IMR-90 (cell line): ENCODE measurements at regions not wholly inside any gene's neighbourhood (a gene's known extent, or its start where the extent isn't known, plus 50 kb on each side); places are given as distances from the start of the nearest gene placed in this dataset.

ENCODE experiments used
- ATAC-seq: fragments of 200-7000 bp; cut with Tn5 transposase; 2 replicates; pipeline ENCODE4 v1.9.1; 2020; ENCODE audit warnings: low read depth, mild to moderate bottlenecking, moderate library complexity
- BruUV-seq: library from RNA; stranded (reverse); fragments of 400-500 nt; replicated peaks from 2 replicates; lab custom pipeline; 2021; lab: Mats Ljungman, UMichigan
- CTCF ChIA-PET: fragments of 300-600 bp; formaldehyde crosslinking; extraction: SDS; loops from one replicate; lab custom pipeline; 2021; ENCODE audit warnings: antibody characterized with exemption; lab: Yijun Ruan, JAX
- POLR2A ChIA-PET: fragments of 300-600 bp; sonication (Branson Sonifier 250); formaldehyde crosslinking; loops from one replicate; lab custom pipeline; 2022; ENCODE audit warnings: antibody characterized with exemption; ENCODE audit not compliant: unreplicated experiment; lab: Charles Lee
- DNase-seq: peaks from one replicate; pipeline ENCODE4 v3.0.0; 2013
- H2AFZ ChIP-seq: replicated peaks from 2 replicates; pipeline ENCODE3; 2013; ENCODE audit warnings: low read length, mild to moderate bottlenecking; ENCODE audit not compliant: poor library complexity
- H2AK5ac ChIP-seq: 2 replicates; pipeline ENCODE4 v1.6.1; 2013; ENCODE audit warnings: low read depth, low read length, inconsistent platforms
- H2AK9ac ChIP-seq: replicated peaks from 2 replicates; pipeline ENCODE3; 2013; ENCODE audit warnings: mild to moderate bottlenecking, low read depth, low read length, moderate library complexity; ENCODE audit not compliant: poor library complexity
- H2BK120ac ChIP-seq: 2 replicates; pipeline ENCODE4 v1.6.1; 2013; ENCODE audit warnings: low read depth, low read length, inconsistent platforms
- H2BK15ac ChIP-seq: 3 replicates; pipeline ENCODE4 v1.6.1; 2013; ENCODE audit warnings: low read depth, low read length, inconsistent platforms
- H2BK20ac ChIP-seq: 2 replicates; pipeline ENCODE4 v1.6.1; 2013; ENCODE audit warnings: low read depth, mild to moderate bottlenecking, inconsistent platforms, low read length, moderate library complexity
- H2BK5ac ChIP-seq: 2 replicates; pipeline ENCODE4 v1.6.1; 2013; ENCODE audit warnings: mild to moderate bottlenecking, low read depth, low read length, inconsistent platforms; ENCODE audit not compliant: poor library complexity, severe bottlenecking
- H3K14ac ChIP-seq: replicated peaks from 2 replicates; pipeline ENCODE4 v1.6.1; 2013; ENCODE audit warnings: low read depth, low read length, inconsistent platforms
- H3K18ac ChIP-seq: 2 replicates; pipeline ENCODE4 v1.6.1; 2013; ENCODE audit warnings: low read depth, low read length, control low read depth
- H3K23ac ChIP-seq: 2 replicates; pipeline ENCODE4 v1.6.1; 2013; ENCODE audit warnings: low read depth, low read length, inconsistent platforms
- H3K27ac ChIP-seq: 2 replicates; pipeline ENCODE4 v1.5.1; 2013; ENCODE audit warnings: mild to moderate bottlenecking, control low read depth, low read length; ENCODE audit not compliant: insufficient read depth
- H3K27me3 ChIP-seq: 2 replicates; pipeline ENCODE4 v1.6.1; 2013; ENCODE audit warnings: low read length; ENCODE audit not compliant: control insufficient read depth, insufficient read depth
- H3K36me3 ChIP-seq: 2 replicates; pipeline ENCODE4 v1.6.1; 2013; ENCODE audit warnings: low read length, mixed read lengths; ENCODE audit not compliant: control insufficient read depth, insufficient read depth
- H3K4ac ChIP-seq: 2 replicates; pipeline ENCODE4 v1.6.1; 2013; ENCODE audit warnings: low read depth, low read length, inconsistent platforms
- H3K4me1 ChIP-seq: 2 replicates; pipeline ENCODE4 v1.6.1; 2013; ENCODE audit warnings: low read length, mixed read lengths; ENCODE audit not compliant: control insufficient read depth, insufficient read depth
- H3K4me2 ChIP-seq: 2 replicates; pipeline ENCODE4 v1.6.1; 2013; ENCODE audit warnings: low read depth, mild to moderate bottlenecking, control low read depth, low read length, moderate library complexity
- H3K4me3 ChIP-seq: 2 replicates; pipeline ENCODE4 v1.5.1; 2013; ENCODE audit warnings: low read depth, mild to moderate bottlenecking, control low read depth, low read length, moderate library complexity; ENCODE audit not compliant: insufficient read depth
- H3K56ac ChIP-seq: 2 replicates; pipeline ENCODE4 v1.6.1; 2013; ENCODE audit warnings: low read length, inconsistent platforms; ENCODE audit not compliant: insufficient read depth; ENCODE audit errors: extremely low read depth
- H3K79me1 ChIP-seq, 2 experiments: 2 replicates each; pipeline ENCODE4 v1.6.1; 2013; ENCODE audit warnings: low read length in 2 of 2, inconsistent platforms in 1 of 2, low read depth in 1 of 2
- H3K9ac ChIP-seq: 2 replicates; pipeline ENCODE4 v1.6.1; 2013; ENCODE audit warnings: low read depth, low read length, control low read depth
- H3K9me1 ChIP-seq: 2 replicates; pipeline ENCODE4 v1.6.1; 2013; ENCODE audit warnings: low read length, inconsistent platforms; ENCODE audit not compliant: insufficient read depth
- H3K9me3 ChIP-seq: 2 replicates; pipeline ENCODE4 v1.6.1; 2013; ENCODE audit warnings: low read length; ENCODE audit not compliant: control insufficient read depth, insufficient read depth
- H4K20me1 ChIP-seq: 2 replicates; pipeline ENCODE4 v1.6.1; 2013; ENCODE audit warnings: low read length, inconsistent platforms; ENCODE audit not compliant: insufficient read depth
- H4K5ac ChIP-seq: 2 replicates; pipeline ENCODE4 v1.6.1; 2013; ENCODE audit warnings: mild to moderate bottlenecking, low read depth, low read length, control low read depth
- H4K8ac ChIP-seq, 2 experiments: 2 replicates each; pipeline ENCODE4 v1.6.1; 2013; ENCODE audit warnings: low read depth in 2 of 2, low read length in 2 of 2, control low read depth in 1 of 2, inconsistent platforms in 1 of 2
- H4K91ac ChIP-seq: 2 replicates; pipeline ENCODE4 v1.6.1; 2013; ENCODE audit warnings: low read depth, low read length, inconsistent platforms; ENCODE audit not compliant: insufficient read depth
- BHLHE40 ChIP-seq: fragments of 150-350 bp; IDR thresholded peaks from 2 replicates; pipeline ENCODE4 v1.6.1; 2016; ENCODE audit warnings: mild to moderate bottlenecking, low read depth, low read length
- CEBPB ChIP-seq: IDR thresholded peaks from 2 replicates; pipeline ENCODE4 v1.6.1; 2012; ENCODE audit warnings: low read depth, low read length, improper control_type of control experiment
- CHD1 ChIP-seq: IDR thresholded peaks from 2 replicates; pipeline ENCODE4 v1.6.1; 2012; ENCODE audit warnings: low read depth, low read length, improper control_type of control experiment
- CTCF ChIP-seq: conservative IDR thresholded peaks from 2 replicates; pipeline ENCODE4 v1.5.1; 2012; ENCODE audit warnings: mild to moderate bottlenecking, low read depth, low read length, improper control_type of control experiment
- ELK1 ChIP-seq: fragments of 150-350 bp; IDR thresholded peaks from 2 replicates; pipeline ENCODE4 v1.6.1; 2016; ENCODE audit warnings: low read depth, mild to moderate bottlenecking, low read length, moderate library complexity, borderline replicate concordance
- FOS ChIP-seq: fragments of 150-350 bp; IDR thresholded peaks from 2 replicates; pipeline ENCODE4 v1.6.1; 2016; ENCODE audit warnings: low read depth, low read length
- MAFK ChIP-seq: IDR thresholded peaks from 2 replicates; pipeline ENCODE4 v1.6.1; 2012; ENCODE audit warnings: low read depth, low read length, improper control_type of control experiment
- MAZ ChIP-seq: IDR thresholded peaks from 2 replicates; pipeline ENCODE4 v1.6.1; 2012; ENCODE audit warnings: low read depth, mild to moderate bottlenecking, low read length, improper control_type of control experiment, moderate library complexity, borderline replicate concordance
- MXI1 ChIP-seq: IDR thresholded peaks from 2 replicates; pipeline ENCODE4 v1.6.1; 2012; ENCODE audit warnings: low read depth, mild to moderate bottlenecking, low read length, moderate library complexity, borderline replicate concordance
- NFE2L2 ChIP-seq: fragments of 150-350 bp; IDR thresholded peaks from 2 replicates; pipeline ENCODE4 v1.6.1; 2016; ENCODE audit warnings: low read depth, mild to moderate bottlenecking, low read length
- POLR2A ChIP-seq: IDR thresholded peaks from 2 replicates; pipeline ENCODE4 v1.6.1; 2012; ENCODE audit warnings: mild to moderate bottlenecking, low read depth, low read length
- RAD21 ChIP-seq: IDR thresholded peaks from 2 replicates; pipeline ENCODE4 v1.6.1; 2012; ENCODE audit warnings: low read length, improper control_type of control experiment
- RCOR1 ChIP-seq: IDR thresholded peaks from 2 replicates; pipeline ENCODE4 v1.6.1; 2012; ENCODE audit warnings: mild to moderate bottlenecking, low read length, improper control_type of control experiment; ENCODE audit not compliant: insufficient replicate concordance
- RFX5 ChIP-seq: IDR thresholded peaks from 2 replicates; pipeline ENCODE4 v1.8.0; 2012; ENCODE audit warnings: low read depth, mild to moderate bottlenecking, low read length, moderate library complexity
- SMC3 ChIP-seq: fragments of 150-350 bp; IDR thresholded peaks from 2 replicates; pipeline ENCODE4 v1.6.1; 2016; ENCODE audit warnings: low read depth, mild to moderate bottlenecking, antibody characterized with exemption, low read length, moderate library complexity
- USF2 ChIP-seq: fragments of 150-350 bp; IDR thresholded peaks from 2 replicates; pipeline ENCODE4 v1.6.1; 2017; ENCODE audit warnings: mild to moderate bottlenecking, antibody characterized with exemption, low read length, low read depth
- WGBS, 2 experiments: methylation state at CpG; one replicate each; pipeline versions ENCODE4 v1.1.5 to v1.1.7; 2013; ENCODE audit warnings: missing lambda C conversion rate in 2 of 2; ENCODE audit not compliant: insufficient read length in 1 of 2; ENCODE audit errors: extremely low coverage in 2 of 2; 5-methylcytosine and 5-hydroxymethylcytosine counted together
- dilution Hi-C: fragments of 300-500 bp; cut with HindIII; formaldehyde crosslinking; loops from one replicate; pipeline ENCODE4 v1.14.3; 2018; ENCODE audit warnings: low sequenced_read_pairs; ENCODE audit not compliant: unreplicated experiment
- in situ Hi-C: fragments of 300-500 bp; cut with MboI; formaldehyde crosslinking; loops from 3 replicates; pipeline ENCODE4 v1.14.3; 2019; ENCODE audit warnings: low sequenced_read_pairs, inconsistent platforms, mixed read lengths
- intact Hi-C: fragments of 100-400 bp; cut with micrococcal nuclease; formaldehyde crosslinking; loops from 2 replicates; pipeline ENCODE4 v1.10.0; 2022

- ChIA-PET CTCF (no interaction called here), POLR2A (no interaction called here)
- H3K9me1 ChIP-seq, result no peaks in the 10 kb centered on the region
- no peak overlapping the region for H3K23ac ChIP-seq
- BruUV-seq, result no TSS peak
- WGBS, 2 experiments, result no CpG with 5 or more reads among the region's 3 CpGs
- no peaks in the 10 kb centered on the region; the same call in 1 of the 2 replicates for H3K27me3 ChIP-seq
- H3K4me3 ChIP-seq, result no peak overlapping the region
- DNase-seq (no peak), ATAC-seq (no peak)
- H4K5ac ChIP-seq, result no peak overlapping the region
- no peaks in the 10 kb centered on the region for H3K9me3 ChIP-seq
- no peak overlapping the region for H2AK9ac ChIP-seq
- no peak overlapping the region for H2AK5ac ChIP-seq
- H3K27ac ChIP-seq, result no peak overlapping the region
- intact Hi-C loops, result no loop called here
- no peak overlapping the region for H3K4me2 ChIP-seq
- no peaks in the 10 kb centered on the region for H3K79me1 ChIP-seq
- H3K14ac ChIP-seq, result no peak overlapping the region
- in situ Hi-C loops, result no loop called here
- no peak overlapping the region for H2AFZ ChIP-seq
- H3K18ac ChIP-seq, result no peak overlapping the region
- no peak overlapping the region for H3K9ac ChIP-seq
- dilution Hi-C loops, result no loop called here
- H3K36me3 ChIP-seq, result no peaks in the 10 kb centered on the region
- H3K4me1 ChIP-seq, result no peaks in the 10 kb centered on the region
- H4K20me1 ChIP-seq, result no peaks in the 10 kb centered on the region
- H4K91ac ChIP-seq, result no peak overlapping the region
- TF ChIP-seq CTCF, result no peak
- TF ChIP-seq BHLHE40, result no peak
- TF ChIP-seq CHD1, result no peak
- no peak for TF ChIP-seq RCOR1
- no peak for TF ChIP-seq SMC3
- no peak for TF ChIP-seq MAFK
- TF ChIP-seq POLR2A, result no peak
- no peak for TF ChIP-seq MXI1
- TF ChIP-seq MAZ, result no peak
- TF ChIP-seq USF2, result no peak
- TF ChIP-seq ELK1, result no peak
- TF ChIP-seq RFX5, result no peak
- no peak for TF ChIP-seq RAD21
- TF ChIP-seq NFE2L2, result no peak
- no peak for TF ChIP-seq CEBPB
- TF ChIP-seq FOS, result no peak
- no peak overlapping the region for H4K8ac ChIP-seq
- no peak overlapping the region for H3K56ac ChIP-seq
- no peak overlapping the region for H2BK120ac ChIP-seq
- no peak overlapping the region for H2BK20ac ChIP-seq
- H2BK15ac ChIP-seq, result no peak overlapping the region
- H3K4ac ChIP-seq, result no peak overlapping the region
- H2BK5ac ChIP-seq, result no peak overlapping the region
Measured at GRCh38 chr2:142778289-142778688, 99.2 kb upstream of the KYNU start.
